ENCODE measurements at regions not wholly inside any gene's neighbourhood (a gene's known extent, or its start where the extent isn't known, plus 50 kb on each side); places are given as distances from the start of the nearest gene placed in this dataset.

DNA sequence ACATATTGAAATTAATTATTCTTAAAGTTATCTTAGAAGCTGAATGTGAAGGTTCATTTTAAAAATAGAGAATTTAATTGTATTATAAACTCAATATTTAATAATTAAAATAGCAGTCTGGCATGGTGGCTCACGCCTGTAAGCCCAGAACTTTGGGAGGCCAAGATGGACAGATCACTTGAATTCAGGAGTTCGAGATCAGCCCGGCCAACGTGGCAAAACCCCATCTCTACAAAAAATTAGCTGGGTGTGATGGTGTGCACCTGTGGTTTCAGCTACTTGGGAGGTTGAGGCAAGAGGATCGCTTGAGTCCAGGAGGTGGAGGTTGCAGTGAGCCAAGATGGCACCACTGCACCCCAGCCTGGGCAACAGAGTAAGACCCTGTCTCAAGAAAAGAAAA, 659.9 kb upstream of the AGA start:
- no peaks in the 10 kb centered on the region for H4K20me1 ChIP-seq (ENCODE audit: insufficient read depth, low read length)
- H3K4me1 ChIP-seq (ENCODE audit: insufficient read depth, low read length), result no peaks in the 10 kb centered on the region
- no peaks in the 10 kb centered on the region for H3K79me2 ChIP-seq (ENCODE audit: insufficient read depth, low read length)
- H3K9me3 ChIP-seq (ENCODE audit: low read depth, low read length), result no peaks in the 10 kb centered on the region
- H3K4me2 ChIP-seq (ENCODE audit: insufficient read depth, low read length), result no peak overlapping the region
- H3K27ac ChIP-seq (ENCODE audit: low read depth, low read length), result no peak overlapping the region
- DNase-seq (ENCODE audit: insufficient read length, low spot score, missing footprints), result no peak
- no peak overlapping the region for H3K4me3 ChIP-seq (ENCODE audit: insufficient read depth, low read length)
- TF ChIP-seq, protein P1, sequence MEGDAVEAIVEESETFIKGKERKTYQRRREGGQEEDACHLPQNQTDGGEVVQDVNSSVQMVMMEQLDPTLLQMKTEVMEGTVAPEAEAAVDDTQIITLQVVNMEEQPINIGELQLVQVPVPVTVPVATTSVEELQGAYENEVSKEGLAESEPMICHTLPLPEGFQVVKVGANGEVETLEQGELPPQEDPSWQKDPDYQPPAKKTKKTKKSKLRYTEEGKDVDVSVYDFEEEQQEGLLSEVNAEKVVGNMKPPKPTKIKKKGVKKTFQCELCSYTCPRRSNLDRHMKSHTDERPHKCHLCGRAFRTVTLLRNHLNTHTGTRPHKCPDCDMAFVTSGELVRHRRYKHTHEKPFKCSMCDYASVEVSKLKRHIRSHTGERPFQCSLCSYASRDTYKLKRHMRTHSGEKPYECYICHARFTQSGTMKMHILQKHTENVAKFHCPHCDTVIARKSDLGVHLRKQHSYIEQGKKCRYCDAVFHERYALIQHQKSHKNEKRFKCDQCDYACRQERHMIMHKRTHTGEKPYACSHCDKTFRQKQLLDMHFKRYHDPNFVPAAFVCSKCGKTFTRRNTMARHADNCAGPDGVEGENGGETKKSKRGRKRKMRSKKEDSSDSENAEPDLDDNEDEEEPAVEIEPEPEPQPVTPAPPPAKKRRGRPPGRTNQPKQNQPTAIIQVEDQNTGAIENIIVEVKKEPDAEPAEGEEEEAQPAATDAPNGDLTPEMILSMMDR (IDR thresholded peaks at IDR 0.05; ENCODE audit: extremely low read depth, low read depth, low read length), result no peak
- H3K27me3 ChIP-seq (ENCODE audit: insufficient read depth, low read length), result no peaks in the 10 kb centered on the region
- H3K36me3 ChIP-seq (ENCODE audit: insufficient read depth, low read length), result no peaks in the 10 kb centered on the region
- no peak overlapping the region for H2AFZ ChIP-seq (ENCODE audit: low read length)

DNA sequence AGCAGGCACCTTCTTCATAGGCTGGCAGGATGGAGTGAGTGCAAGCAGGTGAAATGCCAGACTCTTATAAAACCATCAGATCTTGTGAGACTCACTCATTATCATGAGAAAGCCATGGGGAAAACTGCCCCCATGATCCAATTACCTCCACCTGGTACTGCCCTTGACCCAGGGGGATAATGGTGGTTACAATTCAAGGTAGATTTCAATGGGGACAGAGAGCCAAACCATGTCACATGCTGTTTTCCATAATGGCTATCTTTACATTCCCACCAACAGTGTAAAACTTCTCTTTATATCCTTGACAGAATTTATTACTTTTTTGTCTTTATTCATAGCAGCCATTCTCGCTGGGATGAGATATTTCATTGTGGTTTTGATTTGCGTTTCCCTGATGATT, 663.0 kb upstream of the AGA start:
- TF ChIP-seq, protein P1 (IDR thresholded peaks at IDR 0.05; ENCODE audit: extremely low read depth, low read depth, low read length), result no peak
- DNase-seq (ENCODE audit: insufficient read length, low spot score, missing footprints), result no peak

DNA sequence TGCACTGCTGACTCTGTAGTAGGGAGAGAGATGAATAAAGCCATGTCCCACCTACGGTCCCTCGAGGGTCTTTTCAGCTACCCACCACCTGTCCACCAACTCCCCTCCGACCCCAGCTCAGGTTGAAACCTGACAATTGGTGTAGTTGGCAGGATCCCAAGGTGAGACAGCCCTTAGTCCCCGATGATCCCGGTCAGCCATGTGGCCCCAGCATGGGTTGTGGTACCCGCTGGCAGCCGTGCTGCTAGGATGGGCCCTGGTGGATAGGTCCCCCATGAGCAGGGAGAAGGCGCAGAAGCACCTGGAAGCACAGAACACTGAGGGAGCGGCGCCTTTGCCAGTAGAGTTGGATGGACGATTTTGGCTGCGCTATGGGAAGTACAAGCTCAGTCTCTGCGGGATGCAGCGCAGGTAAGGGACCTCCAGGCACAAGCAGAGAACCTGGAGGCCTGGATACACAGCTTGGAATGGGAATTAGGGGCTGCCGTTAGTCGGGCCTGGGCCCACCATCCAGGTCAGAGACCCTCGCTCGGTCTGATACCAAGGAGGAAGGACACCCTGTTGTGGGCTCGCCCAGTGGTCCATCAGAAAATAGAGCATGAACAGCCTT, 694.6 kb upstream of the AGA start:
- no peak for DNase-seq (ENCODE audit: insufficient read length, low spot score, missing footprints)
- H3K4me1 ChIP-seq (ENCODE audit: insufficient read depth, low read length), result no peaks in the 10 kb centered on the region
- H3K9me3 ChIP-seq (ENCODE audit: low read depth, low read length), result no peaks in the 10 kb centered on the region
- no peak overlapping the region for H2AFZ ChIP-seq (ENCODE audit: low read length)
- TF ChIP-seq, protein P1 (IDR thresholded peaks at IDR 0.05; ENCODE audit: extremely low read depth, low read depth, low read length), result no peak
- no peaks in the 10 kb centered on the region for H3K27me3 ChIP-seq (ENCODE audit: insufficient read depth, low read length)
- no peaks in the 10 kb centered on the region for H3K36me3 ChIP-seq (ENCODE audit: insufficient read depth, low read length)
- H3K27ac ChIP-seq (ENCODE audit: low read depth, low read length), result no peak overlapping the region
- H3K4me3 ChIP-seq (ENCODE audit: insufficient read depth, low read length), result no peak overlapping the region
- no peak overlapping the region for H3K4me2 ChIP-seq (ENCODE audit: insufficient read depth, low read length)
- no peaks in the 10 kb centered on the region for H3K79me2 ChIP-seq (ENCODE audit: insufficient read depth, low read length)
- H4K20me1 ChIP-seq (ENCODE audit: insufficient read depth, low read length), result no peaks in the 10 kb centered on the region

More for the DNA sequence above, 663.0 kb upstream of the AGA start:
- no peak overlapping the region for H3K4me2 ChIP-seq (ENCODE audit: insufficient read depth, low read length)
- no peaks in the 10 kb centered on the region for H3K27me3 ChIP-seq (ENCODE audit: insufficient read depth, low read length)
- no peaks in the 10 kb centered on the region for H3K9me3 ChIP-seq (ENCODE audit: low read depth, low read length)
- H3K4me1 ChIP-seq (ENCODE audit: insufficient read depth, low read length), result no peaks in the 10 kb centered on the region
- no peaks in the 10 kb centered on the region for H3K36me3 ChIP-seq (ENCODE audit: insufficient read depth, low read length)
- H3K79me2 ChIP-seq (ENCODE audit: insufficient read depth, low read length), result no peaks in the 10 kb centered on the region
- H3K27ac ChIP-seq (ENCODE audit: low read depth, low read length), result no peak overlapping the region
- no peaks in the 10 kb centered on the region for H4K20me1 ChIP-seq (ENCODE audit: insufficient read depth, low read length)
- no peak overlapping the region for H2AFZ ChIP-seq (ENCODE audit: low read length)
- H3K4me3 ChIP-seq (ENCODE audit: insufficient read depth, low read length), result no peak overlapping the region

DNA sequence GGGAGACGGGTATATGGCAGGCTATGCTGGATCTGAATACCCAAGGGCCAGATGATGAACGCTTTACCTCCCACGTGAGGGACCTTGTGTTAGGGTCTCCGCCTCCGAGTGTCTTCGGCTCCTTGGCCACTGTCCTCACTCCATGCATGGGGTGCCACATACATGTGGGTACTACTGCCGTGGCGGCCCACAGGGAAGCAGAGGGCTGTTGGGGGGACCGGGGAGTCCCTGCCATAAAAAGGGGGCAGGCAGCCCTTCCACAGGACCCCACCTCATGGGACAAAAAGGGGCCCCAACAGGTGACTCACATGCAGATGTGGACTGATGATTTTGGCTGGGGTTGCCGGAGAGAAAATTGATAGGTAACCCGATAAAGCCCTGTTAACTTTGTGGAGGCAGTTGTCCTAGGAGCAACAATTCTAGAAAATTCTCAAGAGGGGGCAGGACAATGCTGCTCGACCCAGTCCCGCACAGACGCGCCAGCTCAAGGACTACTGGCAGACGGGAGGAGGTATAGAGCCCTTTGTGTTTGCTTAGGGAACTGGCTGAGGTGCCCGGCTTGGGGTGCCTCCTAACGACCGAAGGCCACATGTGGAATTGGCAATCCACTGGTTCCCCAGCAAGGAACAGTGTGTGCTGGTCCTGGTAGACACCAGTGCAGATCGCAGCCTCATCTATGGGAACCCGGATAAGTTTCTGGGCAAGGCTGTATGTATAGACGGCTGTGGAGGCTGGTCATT, 695.7 kb upstream of the AGA start:
- TF ChIP-seq, protein P1 (IDR thresholded peaks at IDR 0.05; ENCODE audit: extremely low read depth, low read depth, low read length), result no peak
- peak; percentile 39 for DNase-seq (ENCODE audit: insufficient read length, low spot score, missing footprints)
- Histone ChIP-seq H3K27ac (ENCODE audit: low read depth, low read length) (no peak overlapping the region), H3K27me3 (ENCODE audit: insufficient read depth, low read length) (no peaks in the 10 kb centered on the region), H3K79me2 (ENCODE audit: insufficient read depth, low read length) (no peaks in the 10 kb centered on the region), H2AFZ (ENCODE audit: low read length) (no peak overlapping the region), H3K9me3 (ENCODE audit: low read depth, low read length) (no peaks in the 10 kb centered on the region), H3K4me1 (ENCODE audit: insufficient read depth, low read length) (no peaks in the 10 kb centered on the region), H4K20me1 (ENCODE audit: insufficient read depth, low read length) (no peaks in the 10 kb centered on the region), H3K36me3 (ENCODE audit: insufficient read depth, low read length) (no peaks in the 10 kb centered on the region), H3K4me3 (ENCODE audit: insufficient read depth, low read length) (no peak overlapping the region), H3K4me2 (ENCODE audit: insufficient read depth, low read length) (no peak overlapping the region)
